ENCODE measurements at regions not wholly inside any gene's neighbourhood (a gene's known extent, or its start where the extent isn't known, plus 50 kb on each side); places are given as distances from the start of the nearest gene placed in this dataset.
"Not testable (repeated sequence)": the region's sequence is repeated elsewhere in the genome, so short reads cannot be mapped to it uniquely, and the experiment has no call there.

DNA sequence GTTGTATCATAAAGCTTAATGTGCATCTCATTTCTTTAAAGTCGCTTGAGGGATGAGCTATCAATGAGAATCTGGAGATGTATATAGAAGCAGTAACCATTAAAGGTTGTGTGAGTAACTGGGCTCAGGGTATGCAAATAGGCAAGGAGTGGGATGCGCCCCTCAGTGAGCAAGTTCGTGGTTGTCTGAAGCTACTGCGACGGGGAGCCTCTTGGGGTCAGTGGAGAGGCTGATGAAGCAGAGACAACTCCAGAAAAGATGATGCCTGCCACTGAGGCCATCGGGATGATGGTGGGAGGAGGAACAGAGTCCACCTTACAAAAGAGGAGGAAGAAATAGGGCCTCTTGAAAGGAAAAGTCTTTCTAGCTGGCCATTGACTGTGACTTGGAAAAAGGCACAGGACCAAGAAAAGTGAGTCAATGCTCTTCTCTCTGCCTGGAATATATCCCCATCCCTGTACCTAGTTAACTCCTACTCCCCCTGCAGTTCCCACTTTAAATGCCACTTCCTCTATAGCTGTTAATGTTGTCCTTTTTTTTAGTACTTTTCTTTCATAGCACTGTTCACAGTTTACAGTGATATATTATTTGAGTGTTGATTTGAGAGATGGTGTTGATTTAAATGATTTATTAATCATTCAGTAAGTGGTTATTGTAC, 51.4 kb upstream of the LSM6 start:
- no peak for FAIRE-seq

DNA sequence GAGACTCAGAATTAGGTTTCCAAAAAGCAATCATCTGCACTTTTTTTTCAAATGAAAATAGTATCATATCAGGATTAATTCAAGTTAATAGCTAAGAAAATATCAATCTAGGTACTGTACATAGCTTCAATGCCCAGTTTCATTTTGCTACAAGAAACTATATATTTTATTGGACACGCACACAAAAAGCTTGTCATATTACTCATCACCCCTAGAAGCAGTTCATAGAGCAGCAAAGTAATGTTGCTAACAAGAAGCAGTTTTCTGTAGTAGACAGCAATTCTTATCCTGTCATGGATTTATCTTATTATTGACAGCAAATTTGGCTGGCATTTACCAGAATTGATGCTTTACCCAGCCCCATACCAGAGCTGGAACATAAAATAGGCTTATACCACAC, 52.3 kb upstream of the LSM6 start:
- no peak for FAIRE-seq

DNA sequence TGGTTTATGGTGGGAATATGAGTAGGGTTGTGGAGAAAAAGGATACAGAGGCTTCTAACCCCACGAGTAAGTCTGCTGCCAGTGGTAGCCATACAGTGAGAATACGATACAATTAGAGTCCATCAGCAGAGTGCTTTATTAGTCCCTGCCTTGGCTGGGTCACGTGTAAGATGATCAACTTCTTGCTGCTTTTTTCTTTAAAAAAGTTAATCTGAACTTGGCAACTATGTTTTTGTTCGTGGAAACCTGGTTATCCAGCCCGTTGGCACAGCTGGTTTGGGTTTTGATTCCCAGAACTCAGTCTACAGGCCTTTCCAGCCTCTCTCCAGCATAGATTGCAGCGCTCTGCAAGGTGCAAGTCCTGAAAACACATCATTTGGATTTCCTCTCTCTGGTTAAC, 53.1 kb upstream of the LSM6 start:
- FAIRE-seq, result no peak

DNA sequence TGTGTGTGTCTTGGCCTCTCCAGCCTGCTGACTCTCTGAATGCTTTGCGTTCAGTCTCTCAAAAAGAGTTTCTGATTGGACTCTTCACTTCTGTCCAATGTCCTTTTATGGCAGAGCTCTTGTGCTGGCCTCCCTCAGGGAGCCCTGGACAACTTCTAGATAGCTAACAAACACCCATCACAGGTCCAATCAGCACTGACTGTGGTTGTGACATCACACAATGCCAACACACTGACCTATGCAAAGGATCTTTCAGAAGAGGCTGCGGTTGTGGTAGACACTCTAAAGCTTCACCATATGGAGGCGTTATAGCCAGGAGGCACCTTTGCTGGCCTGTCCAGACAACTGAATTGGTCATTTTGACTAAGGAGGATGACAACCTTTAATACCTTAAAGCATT, 53.8 kb upstream of the LSM6 start:
- no peak for FAIRE-seq

DNA sequence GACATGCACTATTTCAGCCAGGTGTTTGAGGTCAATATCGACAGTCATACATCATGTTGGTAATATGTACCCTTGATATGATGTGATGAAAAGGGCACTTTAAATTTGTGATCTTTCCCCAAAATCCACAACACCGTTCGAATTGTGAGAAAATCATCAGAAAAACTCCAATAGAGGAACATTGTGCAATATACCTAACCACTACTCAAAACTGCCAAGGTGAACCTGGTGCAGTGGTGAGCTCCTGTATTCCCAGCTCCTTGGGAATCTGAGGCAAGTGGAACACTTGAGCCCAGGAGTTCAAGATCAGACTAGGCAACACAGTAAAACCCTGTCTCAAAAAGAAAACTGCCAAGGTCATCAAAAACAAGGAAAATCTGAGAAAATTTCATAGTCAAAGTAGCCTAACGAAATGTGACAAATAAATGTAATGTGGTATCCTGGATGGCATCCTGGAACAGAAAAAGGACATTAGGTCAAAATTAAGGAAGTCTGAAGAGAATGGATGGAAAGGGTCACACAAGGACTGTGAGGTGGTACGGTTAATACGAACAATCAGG, 55.6 kb upstream of the LSM6 start:
- FAIRE-seq, result no peak

DNA sequence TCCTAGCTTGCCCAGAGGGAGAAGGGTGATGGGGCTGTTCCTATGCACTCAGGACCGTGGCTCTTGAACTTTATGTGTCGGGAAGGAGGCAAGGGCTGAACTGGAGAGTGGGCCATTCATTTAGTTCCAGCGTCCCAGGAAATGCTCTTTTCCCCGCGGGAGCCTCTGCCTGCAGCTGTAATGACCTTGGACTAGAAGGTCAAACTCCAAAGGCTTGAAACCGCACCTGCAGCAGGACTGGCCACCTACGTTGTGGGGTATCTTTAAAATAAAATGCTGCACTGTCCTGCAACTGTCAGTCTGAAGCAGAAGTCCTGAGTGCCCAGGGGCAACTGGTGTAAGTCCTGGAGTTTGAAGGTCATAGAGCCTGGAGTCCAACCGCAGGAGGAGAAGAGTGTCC, 61.5 kb upstream of the LSM6 start:
- FAIRE-seq, result no peak

DNA sequence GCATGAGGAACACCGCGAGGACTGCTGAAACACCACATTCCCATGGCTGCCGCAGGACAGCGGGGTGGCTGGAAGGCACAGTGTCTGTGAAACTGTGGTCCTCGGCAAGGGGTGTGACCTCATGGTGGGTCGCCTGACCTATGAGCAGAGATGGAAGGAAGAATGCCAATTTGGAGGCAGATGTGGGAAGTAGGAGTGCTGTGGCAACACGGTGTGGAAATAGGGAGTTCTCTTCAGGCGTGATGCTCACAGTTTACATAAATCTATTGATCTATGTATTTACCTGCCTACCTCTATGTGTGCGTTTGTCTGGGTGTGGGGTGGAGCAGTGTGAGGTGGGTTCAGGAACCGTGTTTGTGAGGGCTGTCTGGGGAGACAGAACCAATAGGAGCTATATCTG, 62.3 kb upstream of the LSM6 start:
- no peak for FAIRE-seq

DNA sequence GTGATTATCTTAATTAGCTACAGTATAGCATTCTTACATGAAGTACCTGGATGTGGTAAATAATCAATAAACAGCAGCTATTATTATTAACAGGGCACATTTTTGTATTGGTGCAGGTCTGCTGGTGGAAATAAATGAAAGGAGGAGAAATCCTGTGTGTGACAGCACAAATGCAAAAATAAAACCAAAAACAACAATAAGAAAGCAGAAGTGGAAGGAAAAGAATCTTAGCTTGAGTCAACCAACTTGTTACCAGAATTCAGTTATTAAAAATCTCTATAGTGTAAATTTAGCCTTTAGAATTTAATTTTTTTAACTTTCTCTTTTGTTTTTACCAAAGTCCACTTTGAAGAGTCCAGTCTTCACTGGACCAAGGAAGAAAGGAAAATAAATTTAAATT, 63.1 kb upstream of the LSM6 start:
- no peak for FAIRE-seq

DNA sequence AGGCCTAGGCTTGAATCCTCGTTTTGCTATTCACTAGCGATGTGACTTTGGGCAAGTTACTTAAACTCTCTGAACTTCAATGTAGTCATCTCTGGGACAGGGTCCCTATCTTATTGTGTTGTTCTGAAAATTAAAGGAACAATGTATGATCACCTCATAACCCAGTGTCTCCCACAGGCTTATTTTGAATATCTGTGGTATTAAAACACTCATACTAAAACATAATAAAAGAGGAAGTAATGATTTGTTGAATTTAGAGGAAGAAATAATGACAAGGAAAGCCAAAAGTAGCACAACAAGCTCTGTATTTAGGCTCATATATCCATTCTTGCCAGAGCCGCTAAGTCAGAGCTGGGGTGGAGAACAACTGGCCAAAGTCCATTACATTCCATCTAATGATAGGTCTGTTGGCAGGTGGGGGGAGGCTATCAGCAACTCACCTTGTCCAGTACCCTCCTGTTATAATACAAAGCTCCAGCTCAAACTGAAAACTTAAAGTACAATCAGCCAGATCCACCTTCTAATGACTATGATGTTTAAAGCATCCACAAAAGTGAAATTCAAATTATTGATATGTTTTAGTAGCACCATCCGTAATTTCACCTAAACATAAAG, 64.5 kb upstream of the LSM6 start:
- no peak for FAIRE-seq

DNA sequence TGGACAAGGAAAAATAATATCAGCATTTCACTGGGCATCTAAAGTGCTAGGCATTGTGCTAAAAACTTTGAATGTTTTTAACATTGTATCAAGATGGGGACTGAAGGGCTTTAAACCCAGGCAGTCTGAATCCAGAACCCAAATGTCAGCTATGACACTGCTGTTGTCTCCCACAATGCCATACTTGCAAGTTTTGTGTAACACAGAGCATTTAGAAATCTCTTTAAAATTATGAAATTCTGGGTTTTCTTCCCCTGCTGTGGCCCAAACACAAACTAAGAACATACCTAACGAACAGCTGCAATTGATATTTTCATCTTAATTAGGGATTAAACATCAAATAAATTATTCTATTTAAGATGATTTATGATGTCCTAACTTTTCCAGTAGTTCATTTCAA, 66.8 kb upstream of the LSM6 start:
- no peak for FAIRE-seq

DNA sequence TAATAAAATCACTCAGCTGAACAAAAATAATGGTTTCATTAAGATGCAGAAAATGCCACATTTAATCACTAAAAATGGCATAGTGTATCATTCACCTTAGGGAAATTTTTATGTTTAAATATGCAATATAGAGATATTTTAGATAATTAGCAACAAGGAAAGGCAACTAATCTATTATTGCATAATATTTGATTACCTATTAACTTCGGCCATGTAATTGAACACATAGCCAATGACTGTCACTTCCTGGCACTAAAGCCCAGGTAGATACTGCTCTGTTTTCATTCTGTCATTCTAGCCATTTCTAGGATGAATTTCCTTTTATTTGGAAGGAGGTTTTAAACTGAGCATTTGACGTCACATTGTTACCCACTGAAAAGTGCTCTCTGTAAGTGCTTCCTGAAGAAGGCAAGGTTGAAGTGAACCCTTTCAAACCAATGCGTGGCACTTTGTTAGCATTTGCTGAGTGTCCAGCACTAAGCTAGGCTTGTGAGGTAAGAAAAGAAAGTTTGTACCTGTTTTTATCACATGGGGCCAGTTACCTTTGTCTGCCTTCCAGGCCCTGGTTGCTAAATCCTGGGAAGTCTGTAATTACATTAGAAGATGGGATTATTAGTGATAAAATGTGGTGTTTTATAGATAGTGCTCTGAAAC, 67.8 kb upstream of the LSM6 start:
- FAIRE-seq, result no peak

DNA sequence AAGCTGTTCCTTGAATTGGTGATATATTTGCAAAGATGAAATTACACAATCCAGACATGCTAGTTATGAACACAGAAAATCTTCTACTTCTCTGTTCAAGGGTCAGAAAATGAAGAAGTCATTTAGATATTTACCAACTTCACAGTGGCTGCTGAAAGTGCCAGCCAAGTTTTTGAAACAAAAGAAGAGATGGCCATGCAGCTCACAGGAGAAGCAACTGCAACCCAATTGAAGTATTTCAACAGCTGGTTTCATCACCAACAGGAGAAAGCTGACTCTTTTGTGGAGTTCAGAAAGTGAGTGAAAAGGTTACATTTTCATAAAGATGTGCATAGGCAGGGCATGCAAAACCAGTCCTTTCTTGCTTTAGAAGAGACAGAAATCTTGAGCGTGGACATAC, 70.1 kb upstream of the LSM6 start:
- no peak for FAIRE-seq

DNA sequence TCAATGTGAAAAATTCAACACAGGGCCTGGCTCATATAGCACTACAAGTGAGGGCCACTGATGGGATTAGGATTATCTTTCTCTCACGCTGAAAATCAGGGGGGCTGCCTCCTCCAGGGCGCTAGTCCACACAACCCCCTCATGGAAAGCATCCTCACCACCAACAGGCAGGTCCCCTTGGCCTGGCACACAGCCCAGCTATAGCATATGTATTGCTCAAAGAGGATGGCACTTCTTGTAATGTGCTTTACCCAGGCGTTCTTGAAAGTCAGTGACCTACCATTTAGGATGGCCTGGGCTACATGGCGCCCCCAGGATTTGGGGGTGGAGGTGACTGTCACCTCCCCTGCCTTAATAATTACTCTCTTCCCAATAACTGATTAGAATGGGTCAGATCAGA, 71.0 kb upstream of the LSM6 start:
- no peak for FAIRE-seq

DNA sequence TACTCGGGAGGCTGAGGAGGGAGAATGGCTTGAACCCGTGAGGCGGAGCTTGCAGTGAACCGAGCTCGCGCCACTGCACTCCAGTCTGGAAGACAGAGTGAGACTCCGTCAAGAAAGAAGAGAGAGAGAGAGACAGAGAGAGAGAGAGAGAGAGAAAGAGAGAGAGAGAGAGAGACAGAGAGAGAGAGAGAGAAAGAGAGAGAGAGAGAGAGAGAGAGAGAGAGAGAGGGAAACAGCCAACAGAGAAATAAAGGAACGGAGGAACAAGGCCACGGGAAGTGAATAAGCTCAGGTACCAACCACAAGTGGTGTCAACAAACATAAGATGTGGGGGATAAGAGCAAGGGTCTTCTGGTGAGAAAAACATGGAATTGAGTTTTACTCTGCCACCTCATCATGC, 71.5 kb upstream of the LSM6 start:
- not testable (repeated sequence) for FAIRE-seq

DNA sequence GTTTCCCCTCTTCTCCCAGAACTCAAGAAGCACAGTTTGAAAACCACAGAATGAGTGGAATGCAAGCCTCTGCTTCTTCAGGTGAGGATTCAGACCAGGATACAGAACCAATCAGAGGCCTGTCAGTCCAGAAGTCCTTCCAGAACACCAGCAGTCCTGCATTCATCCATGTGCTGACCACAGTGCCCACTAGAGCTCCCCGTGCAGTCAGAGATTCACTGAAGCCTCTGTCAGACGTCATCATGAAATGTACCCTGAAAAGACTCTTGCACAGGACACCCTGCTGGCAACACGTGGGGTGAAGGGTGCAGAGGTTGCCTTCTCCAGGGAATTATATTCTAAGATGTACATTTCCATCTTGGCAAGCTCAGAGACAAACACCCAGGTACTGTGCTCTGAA, 75.9 kb upstream of the LSM6 start:
- no peak for FAIRE-seq

DNA sequence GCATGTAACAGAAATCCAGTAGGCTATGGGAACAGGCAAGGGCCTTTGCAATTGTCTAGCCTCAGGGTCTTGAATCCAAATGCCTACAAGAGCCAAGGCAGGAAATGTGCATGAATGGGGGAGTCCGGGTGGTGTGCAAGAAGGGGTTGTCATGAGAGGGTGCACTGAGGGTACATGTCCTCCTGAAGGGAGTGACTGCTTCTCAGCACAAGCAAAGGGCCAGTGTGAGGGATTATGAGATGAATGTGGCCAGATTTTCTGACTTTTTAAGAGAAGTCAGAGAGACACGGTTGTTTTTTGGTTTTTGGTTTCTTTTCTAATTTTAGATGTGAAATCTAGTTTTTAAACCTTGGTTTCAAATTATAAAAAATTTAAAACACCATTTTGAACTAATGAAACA, 76.5 kb upstream of the LSM6 start:
- FAIRE-seq, result no peak

DNA sequence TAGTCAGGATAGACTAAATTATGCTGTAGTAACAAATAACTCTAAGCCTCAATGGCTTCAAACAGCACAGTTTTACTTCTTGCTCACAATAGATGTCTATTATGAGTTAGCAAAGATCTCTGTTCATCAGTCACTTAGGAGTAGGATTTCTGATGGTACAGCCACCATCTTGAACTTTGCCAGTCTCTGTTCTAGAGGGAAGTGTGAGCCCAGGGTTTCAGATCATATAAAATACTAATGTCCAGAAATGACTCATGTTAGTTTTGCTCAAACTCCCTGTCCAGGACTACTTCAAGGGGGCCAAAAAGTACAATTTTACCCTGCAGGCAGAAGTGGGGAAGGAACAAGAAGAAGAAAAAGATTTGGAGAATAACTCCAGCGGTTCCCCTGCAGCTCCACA, 77.1 kb upstream of the LSM6 start:
- no peak for FAIRE-seq

DNA sequence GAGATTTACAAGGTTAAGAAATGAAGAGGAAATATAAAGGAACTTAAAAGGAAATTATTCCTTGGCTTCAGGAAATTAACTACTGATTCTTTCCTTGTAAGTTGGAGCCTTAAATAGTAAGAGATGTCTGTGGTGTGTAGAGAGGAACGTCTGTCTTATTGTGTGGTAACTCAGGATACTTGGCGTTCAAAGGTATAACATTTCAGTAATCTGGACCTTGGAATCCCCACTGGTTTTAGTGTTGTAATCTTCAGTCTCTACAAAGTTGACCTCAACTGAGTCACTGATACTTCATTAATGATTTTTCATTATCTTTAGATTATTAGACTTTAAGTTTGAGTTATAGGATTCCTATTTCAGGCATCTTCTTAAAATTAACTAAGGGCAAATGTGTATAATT, 79.1 kb upstream of the LSM6 start:
- no peak for FAIRE-seq

DNA sequence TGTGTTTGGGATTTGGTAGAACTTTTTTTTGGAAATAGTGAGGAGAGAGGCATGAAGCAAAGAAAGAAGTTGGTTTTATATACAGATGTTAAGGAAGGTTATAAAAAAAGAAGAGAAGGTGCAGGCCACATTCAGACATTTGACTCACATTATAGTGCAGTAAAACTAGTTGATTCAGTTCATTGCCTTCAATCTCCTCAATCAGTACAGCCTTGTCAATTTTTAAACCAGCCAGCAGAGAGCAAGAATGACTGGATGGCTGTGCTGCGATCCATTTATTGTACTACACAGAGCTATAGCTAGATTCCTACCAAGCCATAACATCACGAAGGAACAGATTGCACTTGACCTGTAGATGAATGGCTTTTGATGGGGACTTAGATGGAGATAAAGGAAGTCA, 79.7 kb upstream of the LSM6 start:
- no peak for FAIRE-seq

DNA sequence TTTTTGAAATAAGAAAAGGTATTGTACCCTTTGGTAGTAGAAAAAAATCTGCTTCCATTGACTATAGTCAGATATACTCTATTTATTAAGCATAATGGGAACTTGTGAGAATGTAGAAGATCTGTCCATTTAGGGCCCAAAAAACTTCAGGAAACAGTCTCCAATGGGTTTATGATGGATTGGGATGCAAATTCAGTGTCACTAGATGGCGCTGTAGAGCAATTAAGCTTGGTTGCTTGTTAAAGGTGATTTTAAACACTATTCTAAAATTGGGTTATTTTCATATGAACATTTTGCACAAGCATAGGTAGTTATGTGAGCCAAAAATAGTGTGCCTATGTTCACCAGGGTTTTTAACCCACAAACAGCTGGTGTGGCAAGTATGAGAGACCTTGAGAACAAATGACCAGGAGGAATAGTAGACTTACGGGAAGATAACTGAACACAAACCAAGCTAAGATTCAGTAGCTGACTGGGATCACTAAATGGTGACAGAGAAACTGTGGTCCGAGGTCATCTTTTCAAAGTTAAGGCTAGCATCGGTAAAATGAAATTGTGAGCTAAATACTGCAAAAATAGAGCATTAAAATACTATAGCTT, 80.3 kb upstream of the LSM6 start:
- FAIRE-seq, result peak; percentile 28

DNA sequence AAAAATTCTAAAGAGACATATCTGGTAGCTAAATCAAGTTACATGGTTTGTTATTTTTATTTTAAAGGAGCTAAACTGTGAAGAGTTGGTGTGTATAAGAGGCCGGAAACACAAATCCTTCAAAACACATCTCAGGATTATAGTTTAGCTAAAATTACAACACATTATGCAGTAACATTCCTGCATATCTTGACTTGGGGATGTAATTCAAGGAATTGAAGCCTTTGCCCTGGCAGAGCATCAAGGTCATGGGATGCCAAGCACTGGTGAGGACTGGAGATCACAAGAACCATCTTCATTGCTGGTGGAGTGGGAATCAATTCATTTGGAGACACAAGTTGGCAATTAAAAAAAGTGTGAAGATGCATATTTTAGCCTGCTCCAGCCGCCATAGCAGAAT, 86.8 kb upstream of the LSM6 start:
- FAIRE-seq, result no peak

DNA sequence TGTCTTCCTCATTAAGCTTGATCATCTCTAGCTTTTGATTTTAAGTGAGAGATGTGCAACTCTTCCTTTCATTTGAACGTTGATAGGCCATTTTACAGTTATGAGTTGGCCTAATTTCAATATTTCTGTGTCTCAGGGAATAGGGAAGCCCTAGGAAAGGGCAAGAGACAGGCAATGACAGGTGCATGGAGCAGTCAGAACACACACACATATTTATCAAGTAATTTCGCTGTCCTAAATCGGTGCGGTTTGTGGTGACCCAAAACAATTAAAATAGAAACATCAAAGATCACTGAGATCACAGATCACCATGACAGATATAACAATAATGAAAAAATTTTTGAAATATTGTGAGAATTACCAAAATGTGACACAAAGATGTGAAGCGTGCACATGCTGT, 87.7 kb upstream of the LSM6 start:
- no peak for FAIRE-seq

DNA sequence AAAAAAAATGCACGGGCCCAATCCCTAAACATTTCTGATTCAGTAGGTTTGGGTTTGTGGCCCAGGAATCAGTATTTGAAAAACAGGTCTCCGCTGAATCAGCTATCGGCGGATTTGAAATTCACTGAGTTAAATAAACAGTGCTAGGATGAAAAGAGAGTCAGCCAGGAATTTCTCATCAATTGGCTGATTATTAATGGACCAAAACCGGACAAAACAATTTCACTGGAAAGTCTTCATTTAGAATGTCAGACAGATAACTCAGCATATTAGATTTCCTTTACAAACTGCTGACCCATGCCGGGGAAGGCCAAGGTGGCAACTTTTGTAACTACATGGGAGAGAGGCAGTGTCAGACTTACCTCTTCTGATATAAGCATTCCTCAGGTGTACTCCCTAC, 99.4 kb upstream of the LSM6 start:
- FAIRE-seq, result no peak

DNA sequence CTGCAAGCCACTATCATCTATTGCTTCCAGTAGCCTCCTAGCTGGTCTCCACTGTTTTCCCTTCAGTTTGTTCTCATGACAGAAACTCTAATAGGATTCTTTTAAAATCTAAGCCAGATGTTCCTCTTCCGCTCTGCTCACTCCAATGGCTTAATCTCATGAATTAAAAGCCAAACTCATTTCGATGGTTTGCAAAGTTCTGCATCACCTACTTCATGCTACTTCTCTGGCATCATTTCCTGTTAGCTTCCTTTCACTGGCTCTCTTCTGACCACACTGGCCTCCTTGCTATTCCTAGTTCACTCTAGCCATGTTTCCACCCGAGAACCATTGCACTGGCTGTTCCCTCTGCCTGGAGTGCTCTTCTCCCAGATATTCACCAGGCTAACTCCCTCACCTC, 102.0 kb upstream of the LSM6 start:
- FAIRE-seq, result no peak

All from TTC549 (cell line).